ENCODE measurements at regions not wholly inside any gene's neighbourhood (a gene's known extent, or its start where the extent isn't known, plus 50 kb on each side); places are given as distances from the start of the nearest gene placed in this dataset.

DNA sequence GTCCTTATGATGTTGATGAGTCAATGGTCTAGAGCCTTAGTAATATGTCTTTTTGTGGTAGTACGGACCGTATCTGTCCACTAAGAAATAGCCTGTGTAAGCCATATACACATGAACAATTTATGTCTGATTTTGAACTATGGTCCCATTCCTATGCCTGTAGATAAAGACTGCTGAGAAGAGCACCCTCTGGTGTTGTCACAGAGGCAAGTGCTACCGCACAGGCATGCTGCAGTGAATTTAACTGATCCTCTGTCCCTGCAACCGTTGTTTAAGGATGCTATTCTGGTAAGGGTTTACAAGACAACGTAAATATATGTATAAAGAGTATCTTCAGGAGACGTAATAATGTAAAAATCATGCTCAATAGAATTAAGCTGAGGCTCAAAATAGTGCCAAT, 170.7 kb downstream of the UBE3A start:
- Mint-ChIP-seq H3K4me3 (ENCODE audit: unreplicated experiment) (no peak overlapping the region), H3K36me3 (ENCODE audit: insufficient read depth, unreplicated experiment) (no peaks in the 10 kb centered on the region), H3K27me3 (ENCODE audit: insufficient read depth, unreplicated experiment) (no peaks in the 10 kb centered on the region), H3K27ac (ENCODE audit: unreplicated experiment) (no peak overlapping the region), H3K4me1 (ENCODE audit: low read depth, unreplicated experiment) (no peaks in the 10 kb centered on the region), H3K9me3 (ENCODE audit: unreplicated experiment) (peaks cover 12% of the 10 kb centered on the region)
- BruUV-seq (replicated peaks) = no TSS peak
- no peak overlapping the region for H3K4me3 ChIP-seq (ENCODE audit: low read depth, low read length)
- TF ChIP-seq, protein P1, sequence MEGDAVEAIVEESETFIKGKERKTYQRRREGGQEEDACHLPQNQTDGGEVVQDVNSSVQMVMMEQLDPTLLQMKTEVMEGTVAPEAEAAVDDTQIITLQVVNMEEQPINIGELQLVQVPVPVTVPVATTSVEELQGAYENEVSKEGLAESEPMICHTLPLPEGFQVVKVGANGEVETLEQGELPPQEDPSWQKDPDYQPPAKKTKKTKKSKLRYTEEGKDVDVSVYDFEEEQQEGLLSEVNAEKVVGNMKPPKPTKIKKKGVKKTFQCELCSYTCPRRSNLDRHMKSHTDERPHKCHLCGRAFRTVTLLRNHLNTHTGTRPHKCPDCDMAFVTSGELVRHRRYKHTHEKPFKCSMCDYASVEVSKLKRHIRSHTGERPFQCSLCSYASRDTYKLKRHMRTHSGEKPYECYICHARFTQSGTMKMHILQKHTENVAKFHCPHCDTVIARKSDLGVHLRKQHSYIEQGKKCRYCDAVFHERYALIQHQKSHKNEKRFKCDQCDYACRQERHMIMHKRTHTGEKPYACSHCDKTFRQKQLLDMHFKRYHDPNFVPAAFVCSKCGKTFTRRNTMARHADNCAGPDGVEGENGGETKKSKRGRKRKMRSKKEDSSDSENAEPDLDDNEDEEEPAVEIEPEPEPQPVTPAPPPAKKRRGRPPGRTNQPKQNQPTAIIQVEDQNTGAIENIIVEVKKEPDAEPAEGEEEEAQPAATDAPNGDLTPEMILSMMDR (IDR thresholded peaks at IDR 0.05; ENCODE audit: insufficient read depth in 1 of 2, low read depth in 1 of 2, low read length in 1 of 2, severe bottlenecking in 1 of 2, unreplicated experiment in 1 of 2) = no peak
- H3K4me1 ChIP-seq = no peaks in the 10 kb centered on the region; the same call in 1 of the 2 replicates
- H3K36me3 ChIP-seq (ENCODE audit: control insufficient read depth, insufficient read depth, low read length) = no peaks in the 10 kb centered on the region
- 0 out of 2 replicates have a peak, but pooled peaks cover 3% of the 10 kb centered on the region for H3K9me3 ChIP-seq
- no peaks in the 10 kb centered on the region for H3K27me3 ChIP-seq (replicated peaks; ENCODE audit: control insufficient read depth, insufficient read depth, low read length)
- CTCF ChIA-PET = no interaction called here
- intact Hi-C loops (cut with micrococcal nuclease; ENCODE audit: unreplicated experiment) = loop anchor here (10.0 kb wide), 1 partner anchor 133 kb away; no protein-coding TSS in a partner anchor
- no peak for DNase-seq
- POLR2A ChIA-PET = no interaction called here
